ENCODE measurements at regions not wholly inside any gene's neighbourhood (a gene's known extent, or its start where the extent isn't known, plus 50 kb on each side); places are given as distances from the start of the nearest gene placed in this dataset.

DNA sequence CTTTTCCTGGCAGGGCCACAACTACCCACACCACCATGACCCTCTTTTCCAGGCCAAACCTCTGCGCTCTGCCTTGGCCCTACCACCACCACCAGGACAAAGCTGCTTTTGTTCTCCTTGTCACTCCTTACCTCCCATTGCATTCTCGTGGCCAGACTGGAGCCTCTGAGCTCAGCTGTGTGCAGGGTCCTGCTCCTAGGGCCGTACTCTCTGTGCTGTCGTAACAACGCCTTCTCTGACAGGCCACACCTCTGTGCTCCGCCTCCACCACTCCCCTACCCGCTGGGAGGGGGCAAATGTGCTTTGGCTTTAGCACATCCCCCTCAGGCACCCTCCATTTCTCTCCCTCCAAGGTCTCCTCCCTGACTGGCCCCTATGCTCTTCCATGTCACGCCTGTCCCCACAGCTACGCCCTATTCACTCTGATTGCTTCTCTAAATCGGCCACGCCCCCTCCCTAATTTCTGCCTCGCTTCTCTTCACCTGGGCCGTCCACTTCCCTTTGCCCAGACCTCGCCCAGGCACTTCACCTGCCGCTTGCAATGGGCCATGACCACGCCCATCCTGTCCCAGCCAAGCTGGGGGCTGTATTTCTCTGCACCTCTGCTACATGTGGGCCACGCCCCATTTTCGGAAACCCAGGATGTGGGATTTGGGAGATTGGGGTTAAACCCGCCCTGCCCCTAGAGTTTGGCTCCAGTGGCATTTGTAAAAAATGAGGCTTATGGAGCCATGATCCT, 472.3 kb downstream of the KLF12 start:
- no TSS peak for BruUV-seq (replicated peaks)
- ChIA-PET RAD21 (ENCODE audit: low non-redundant PET in 1 of 2, low total read pairs in 2 of 2, uncharacterized antibody in 2 of 2, unreplicated experiment in 2 of 2) (no interaction called here), POLR2A (no interaction called here), CTCF (no interaction called here)
- ATAC-seq (no peak), DNase-seq (ENCODE audit: low read depth, low spot score) (no peak)
- no peaks in the 10 kb centered on the region for H3K9me2 ChIP-seq (ENCODE audit: insufficient read depth)
- H2AFZ ChIP-seq (ENCODE audit: low read depth, low read length, poor library complexity, severe bottlenecking) = no peak overlapping the region
- intact Hi-C loops (cut with micrococcal nuclease) = no loop called here
- no peaks in the 10 kb centered on the region for H3K27me3 ChIP-seq (ENCODE audit: insufficient read depth, low read length)
- no peaks in the 10 kb centered on the region for H4K20me1 ChIP-seq (ENCODE audit: insufficient read depth)
- no peaks in the 10 kb centered on the region for H3K4me1 ChIP-seq (ENCODE audit: control insufficient read depth in 1 of 2, insufficient read depth in 2 of 2, low read length in 2 of 2)
- no peak for TF ChIP-seq EZH2phosphoT487 (IDR thresholded peaks at IDR 0.05; ENCODE audit: borderline replicate concordance)
- TF ChIP-seq POLR2AphosphoS5 (IDR thresholded peaks at IDR 0.05; ENCODE audit: low read depth, low read length) = no peak
- TF ChIP-seq RAD21 (IDR thresholded peaks at IDR 0.05; ENCODE audit: low read depth) = no peak
- TF ChIP-seq EGR1 (IDR thresholded peaks at IDR 0.05; ENCODE audit: low read depth) = no peak
- no peak for TF ChIP-seq JUND (IDR thresholded peaks at IDR 0.05)
- TF ChIP-seq, protein P1, sequence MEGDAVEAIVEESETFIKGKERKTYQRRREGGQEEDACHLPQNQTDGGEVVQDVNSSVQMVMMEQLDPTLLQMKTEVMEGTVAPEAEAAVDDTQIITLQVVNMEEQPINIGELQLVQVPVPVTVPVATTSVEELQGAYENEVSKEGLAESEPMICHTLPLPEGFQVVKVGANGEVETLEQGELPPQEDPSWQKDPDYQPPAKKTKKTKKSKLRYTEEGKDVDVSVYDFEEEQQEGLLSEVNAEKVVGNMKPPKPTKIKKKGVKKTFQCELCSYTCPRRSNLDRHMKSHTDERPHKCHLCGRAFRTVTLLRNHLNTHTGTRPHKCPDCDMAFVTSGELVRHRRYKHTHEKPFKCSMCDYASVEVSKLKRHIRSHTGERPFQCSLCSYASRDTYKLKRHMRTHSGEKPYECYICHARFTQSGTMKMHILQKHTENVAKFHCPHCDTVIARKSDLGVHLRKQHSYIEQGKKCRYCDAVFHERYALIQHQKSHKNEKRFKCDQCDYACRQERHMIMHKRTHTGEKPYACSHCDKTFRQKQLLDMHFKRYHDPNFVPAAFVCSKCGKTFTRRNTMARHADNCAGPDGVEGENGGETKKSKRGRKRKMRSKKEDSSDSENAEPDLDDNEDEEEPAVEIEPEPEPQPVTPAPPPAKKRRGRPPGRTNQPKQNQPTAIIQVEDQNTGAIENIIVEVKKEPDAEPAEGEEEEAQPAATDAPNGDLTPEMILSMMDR (IDR thresholded peaks at IDR 0.05 in 2 of 3, conservative IDR thresholded peaks at IDR 0.05 in 1 of 3; ENCODE audit: borderline replicate concordance in 1 of 3, insufficient read depth in 1 of 3, low read depth in 2 of 3, low read length in 2 of 3) = no peak
- TF ChIP-seq POLR2A (IDR thresholded peaks at IDR 0.05; ENCODE audit: borderline replicate concordance, extremely low read depth, insufficient read depth, insufficient read length) = no peak
- no peak for TF ChIP-seq SRF (IDR thresholded peaks at IDR 0.05; ENCODE audit: low read depth)
- no peak for TF ChIP-seq ZFX (IDR thresholded peaks at IDR 0.05)
- no peak overlapping the region for H3K27ac ChIP-seq (ENCODE audit: low read depth, low read length)
- H3K79me2 ChIP-seq (ENCODE audit: insufficient read depth, low read length) = no peaks in the 10 kb centered on the region
- no peaks in the 10 kb centered on the region for H3K9me3 ChIP-seq (ENCODE audit: control insufficient read depth in 1 of 2, insufficient read depth in 1 of 2, low read depth in 1 of 2, low read length in 2 of 2)
- no peak overlapping the region for H3K9ac ChIP-seq (ENCODE audit: low read length)
- no peak overlapping the region for H3K4me2 ChIP-seq (ENCODE audit: low read length)
- H3K36me3 ChIP-seq (ENCODE audit: control insufficient read depth in 1 of 2, insufficient read depth in 2 of 2, low read length in 2 of 2) = no peaks in the 10 kb centered on the region
- no peak overlapping the region for H3K4me3 ChIP-seq (replicated peaks in 1 of 2; ENCODE audit: low read depth in 1 of 2, low read length in 2 of 2)

DNA sequence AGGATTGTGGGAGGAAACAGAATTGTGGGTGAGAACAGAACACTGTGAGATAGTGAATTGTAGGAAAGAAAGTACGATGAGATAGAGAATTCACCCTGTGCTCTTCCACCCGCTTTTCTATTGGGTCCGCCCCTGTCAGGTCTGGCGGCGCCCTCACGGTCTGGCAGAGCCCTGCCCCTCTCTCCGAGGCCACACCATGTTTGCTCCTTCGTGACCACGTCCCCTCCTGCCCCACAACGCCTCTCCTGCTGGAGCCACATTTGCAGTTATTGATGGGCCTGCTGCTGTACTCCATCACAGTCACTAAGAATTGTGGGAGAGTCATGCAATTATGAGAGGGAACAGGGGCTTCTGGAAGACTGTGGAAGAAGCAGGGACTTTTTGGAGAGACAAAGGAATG, 473.1 kb downstream of the KLF12 start:
- Histone ChIP-seq H3K79me2 (ENCODE audit: insufficient read depth, low read length) (no peaks in the 10 kb centered on the region), H3K4me2 (ENCODE audit: low read length) (no peak overlapping the region), H3K27me3 (ENCODE audit: insufficient read depth, low read length) (no peaks in the 10 kb centered on the region), H3K36me3 (ENCODE audit: control insufficient read depth in 1 of 2, insufficient read depth in 2 of 2, low read length in 2 of 2) (no peaks in the 10 kb centered on the region), H3K9me2 (ENCODE audit: insufficient read depth) (no peaks in the 10 kb centered on the region), H3K27ac (ENCODE audit: low read depth, low read length) (no peak overlapping the region), H3K4me1 (ENCODE audit: control insufficient read depth in 1 of 2, insufficient read depth in 2 of 2, low read length in 2 of 2) (no peaks in the 10 kb centered on the region), H3K9me3 (ENCODE audit: control insufficient read depth in 1 of 2, insufficient read depth in 1 of 2, low read depth in 1 of 2, low read length in 2 of 2) (no peaks in the 10 kb centered on the region), H3K9ac (ENCODE audit: low read length) (no peak overlapping the region), H3K4me3 (replicated peaks in 1 of 2; ENCODE audit: low read depth in 1 of 2, low read length in 2 of 2) (no peak overlapping the region), H4K20me1 (ENCODE audit: insufficient read depth) (no peaks in the 10 kb centered on the region), H2AFZ (ENCODE audit: low read depth, low read length, poor library complexity, severe bottlenecking) (no peak overlapping the region)
- no peak for ATAC-seq
- no peak for DNase-seq (ENCODE audit: low read depth, low spot score)
- ChIA-PET POLR2A (no interaction called here), CTCF (no interaction called here), RAD21 (ENCODE audit: low non-redundant PET in 1 of 2, low total read pairs in 2 of 2, uncharacterized antibody in 2 of 2, unreplicated experiment in 2 of 2) (no interaction called here)
- no TSS peak for BruUV-seq (replicated peaks)
- intact Hi-C loops (cut with micrococcal nuclease) = no loop called here
- no peak for TF ChIP-seq EZH2 (IDR thresholded peaks at IDR 0.05)
- TF ChIP-seq POLR2AphosphoS5 (IDR thresholded peaks at IDR 0.05; ENCODE audit: low read depth, low read length) = no peak
- TF ChIP-seq SRF (IDR thresholded peaks at IDR 0.05; ENCODE audit: low read depth) = no peak
- no peak for TF ChIP-seq YY1 (IDR thresholded peaks at IDR 0.05; ENCODE audit: extremely low read depth, insufficient replicate concordance, low read depth, low read length)
- TF ChIP-seq, protein P2, sequence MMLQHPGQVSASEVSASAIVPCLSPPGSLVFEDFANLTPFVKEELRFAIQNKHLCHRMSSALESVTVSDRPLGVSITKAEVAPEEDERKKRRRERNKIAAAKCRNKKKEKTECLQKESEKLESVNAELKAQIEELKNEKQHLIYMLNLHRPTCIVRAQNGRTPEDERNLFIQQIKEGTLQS (IDR thresholded peaks at IDR 0.05) = no peak
- no peak for TF ChIP-seq ZFX (IDR thresholded peaks at IDR 0.05)
- TF ChIP-seq POLR2A (IDR thresholded peaks at IDR 0.05; ENCODE audit: borderline replicate concordance, extremely low read depth, insufficient read depth, insufficient read length) = no peak
- no peak for TF ChIP-seq EGR1 (IDR thresholded peaks at IDR 0.05; ENCODE audit: low read depth)
- no peak for TF ChIP-seq ZNF274 (IDR thresholded peaks at IDR 0.05; ENCODE audit: low read depth, low read length)
- no peak for TF ChIP-seq FOSL1 (IDR thresholded peaks at IDR 0.05; ENCODE audit: low read depth)
- no peak for TF ChIP-seq EZH2phosphoT487 (IDR thresholded peaks at IDR 0.05; ENCODE audit: borderline replicate concordance)
- TF ChIP-seq, protein P3, sequence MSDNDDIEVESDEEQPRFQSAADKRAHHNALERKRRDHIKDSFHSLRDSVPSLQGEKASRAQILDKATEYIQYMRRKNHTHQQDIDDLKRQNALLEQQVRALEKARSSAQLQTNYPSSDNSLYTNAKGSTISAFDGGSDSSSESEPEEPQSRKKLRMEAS (IDR thresholded peaks at IDR 0.05) = no peak

Data from HCT116 (cell line).